ENCODE measurements at regions not wholly inside any gene's neighbourhood (a gene's known extent, or its start where the extent isn't known, plus 50 kb on each side); places are given as distances from the start of the nearest gene placed in this dataset.

DNA sequence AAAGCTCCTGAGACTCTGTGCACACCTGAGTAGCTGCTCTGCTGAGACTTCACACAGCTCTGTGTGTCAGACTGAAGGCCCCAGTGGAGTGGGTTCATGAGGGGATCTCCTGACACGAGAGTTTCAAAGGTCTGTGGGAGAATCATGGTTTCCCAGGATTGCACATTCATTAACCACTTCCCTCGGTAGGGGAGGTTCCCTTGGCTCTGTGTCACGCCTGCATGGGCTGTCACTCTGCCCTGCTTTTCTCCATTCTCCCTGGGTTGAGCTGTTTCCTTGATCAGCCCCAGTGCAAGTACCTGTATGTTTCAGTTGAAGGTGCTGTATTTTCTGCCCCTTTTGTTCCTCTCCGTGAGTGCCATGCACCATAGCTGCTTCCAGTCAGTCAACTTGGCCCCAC is 236.9 kb downstream of the EPM2A start:
- peak; percentile 31; the same call in 2 of the 3 replicates for ATAC-seq
- Histone ChIP-seq H3K36me3 (replicated peaks in 1 of 2; ENCODE audit: control insufficient read depth in 1 of 2, insufficient read depth in 2 of 2, low read length in 2 of 2) (no peaks in the 10 kb centered on the region), H3K4me1 (ENCODE audit: insufficient read depth, low read length) (no peaks in the 10 kb centered on the region), H3K4me3 (replicated peaks in 1 of 3; ENCODE audit: insufficient read depth in 1 of 3, low read depth in 2 of 3, low read length in 3 of 3) (no peak overlapping the region), H4K20me1 (ENCODE audit: insufficient read depth, low read length) (no peaks in the 10 kb centered on the region), H2AFZ (ENCODE audit: low read length) (no peak overlapping the region), H3K9me3 (ENCODE audit: low read length) (no peaks in the 10 kb centered on the region), H3K27ac (ENCODE audit: extremely low read length, insufficient read depth, low read length) (no peak overlapping the region), H3K9ac (ENCODE audit: insufficient read depth, low read depth, low read length) (no peak overlapping the region), H3K4me2 (ENCODE audit: low read depth, low read length) (no peak overlapping the region), H3K79me2 (ENCODE audit: insufficient read depth, low read length) (no peaks in the 10 kb centered on the region), H3K27me3 (ENCODE audit: control insufficient read depth in 1 of 2, insufficient read depth in 2 of 2, low read length in 2 of 2) (no peaks in the 10 kb centered on the region; a peak in 1 of 5 replicates)
- intact Hi-C loops (cut with micrococcal nuclease; ENCODE audit: unreplicated experiment), result no loop called here
- no peak for DNase-seq (ENCODE audit: low spot score)
- ChIA-PET CTCF (ENCODE audit: low intra/inter-chr PET ratio, low total read pairs) (no interaction called here), POLR2A (no interaction called here)
- BruUV-seq (replicated peaks), result no TSS peak
- no peak for FAIRE-seq
- WGBS (ENCODE audit: low lambda C conversion rate), result 17% methylated on average over 4 of the region's 4 CpGs
- TF ChIP-seq SIX1 (CRISPR knock-in tag; IDR thresholded peaks at IDR 0.05; ENCODE audit: borderline replicate concordance) (no peak), STAG1 (CRISPR knock-in tag; IDR thresholded peaks at IDR 0.05) (no peak), NFATC3 (CRISPR knock-in tag; IDR thresholded peaks at IDR 0.05) (no peak), PLRG1 (conservative IDR thresholded peaks at IDR 0.05) (no peak), ZNF441 (CRISPR knock-in tag; IDR thresholded peaks at IDR 0.05; ENCODE audit: borderline replicate concordance) (no peak), NR2F1 (CRISPR knock-in tag; IDR thresholded peaks at IDR 0.05) (no peak), ZBTB42 (CRISPR knock-in tag; IDR thresholded peaks at IDR 0.05) (no peak), YEATS2 (CRISPR knock-in tag; IDR thresholded peaks at IDR 0.05; ENCODE audit: borderline replicate concordance) (no peak), KDM5B (CRISPR knock-in tag; IDR thresholded peaks at IDR 0.05; ENCODE audit: borderline replicate concordance) (no peak)
- TF ChIP-seq, protein P1, sequence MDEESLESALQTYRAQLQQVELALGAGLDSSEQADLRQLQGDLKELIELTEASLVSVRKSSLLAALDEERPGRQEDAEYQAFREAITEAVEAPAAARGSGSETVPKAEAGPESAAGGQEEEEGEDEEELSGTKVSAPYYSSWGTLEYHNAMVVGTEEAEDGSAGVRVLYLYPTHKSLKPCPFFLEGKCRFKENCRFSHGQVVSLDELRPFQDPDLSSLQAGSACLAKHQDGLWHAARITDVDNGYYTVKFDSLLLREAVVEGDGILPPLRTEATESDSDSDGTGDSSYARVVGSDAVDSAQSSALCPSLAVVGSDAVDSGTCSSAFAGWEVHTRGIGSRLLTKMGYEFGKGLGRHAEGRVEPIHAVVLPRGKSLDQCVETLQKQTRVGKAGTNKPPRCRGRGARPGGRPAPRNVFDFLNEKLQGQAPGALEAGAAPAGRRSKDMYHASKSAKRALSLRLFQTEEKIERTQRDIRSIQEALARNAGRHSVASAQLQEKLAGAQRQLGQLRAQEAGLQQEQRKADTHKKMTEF (CRISPR knock-in tag; IDR thresholded peaks at IDR 0.05), result no peak
- TF ChIP-seq, protein P2, sequence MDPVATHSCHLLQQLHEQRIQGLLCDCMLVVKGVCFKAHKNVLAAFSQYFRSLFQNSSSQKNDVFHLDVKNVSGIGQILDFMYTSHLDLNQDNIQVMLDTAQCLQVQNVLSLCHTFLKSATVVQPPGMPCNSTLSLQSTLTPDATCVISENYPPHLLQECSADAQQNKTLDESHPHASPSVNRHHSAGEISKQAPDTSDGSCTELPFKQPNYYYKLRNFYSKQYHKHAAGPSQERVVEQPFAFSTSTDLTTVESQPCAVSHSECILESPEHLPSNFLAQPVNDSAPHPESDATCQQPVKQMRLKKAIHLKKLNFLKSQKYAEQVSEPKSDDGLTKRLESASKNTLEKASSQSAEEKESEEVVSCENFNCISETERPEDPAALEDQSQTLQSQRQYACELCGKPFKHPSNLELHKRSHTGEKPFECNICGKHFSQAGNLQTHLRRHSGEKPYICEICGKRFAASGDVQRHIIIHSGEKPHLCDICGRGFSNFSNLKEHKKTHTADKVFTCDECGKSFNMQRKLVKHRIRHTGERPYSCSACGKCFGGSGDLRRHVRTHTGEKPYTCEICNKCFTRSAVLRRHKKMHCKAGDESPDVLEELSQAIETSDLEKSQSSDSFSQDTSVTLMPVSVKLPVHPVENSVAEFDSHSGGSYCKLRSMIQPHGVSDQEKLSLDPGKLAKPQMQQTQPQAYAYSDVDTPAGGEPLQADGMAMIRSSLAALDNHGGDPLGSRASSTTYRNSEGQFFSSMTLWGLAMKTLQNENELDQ (CRISPR knock-in tag; IDR thresholded peaks at IDR 0.05; ENCODE audit: borderline replicate concordance), result no peak
- TF ChIP-seq, protein P3, sequence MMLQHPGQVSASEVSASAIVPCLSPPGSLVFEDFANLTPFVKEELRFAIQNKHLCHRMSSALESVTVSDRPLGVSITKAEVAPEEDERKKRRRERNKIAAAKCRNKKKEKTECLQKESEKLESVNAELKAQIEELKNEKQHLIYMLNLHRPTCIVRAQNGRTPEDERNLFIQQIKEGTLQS (CRISPR knock-in tag; IDR thresholded peaks at IDR 0.05), result no peak
- TF ChIP-seq, protein P4, sequence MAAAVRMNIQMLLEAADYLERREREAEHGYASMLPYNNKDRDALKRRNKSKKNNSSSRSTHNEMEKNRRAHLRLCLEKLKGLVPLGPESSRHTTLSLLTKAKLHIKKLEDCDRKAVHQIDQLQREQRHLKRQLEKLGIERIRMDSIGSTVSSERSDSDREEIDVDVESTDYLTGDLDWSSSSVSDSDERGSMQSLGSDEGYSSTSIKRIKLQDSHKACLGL (CRISPR knock-in tag; IDR thresholded peaks at IDR 0.05), result no peak
- TF ChIP-seq, protein P5, sequence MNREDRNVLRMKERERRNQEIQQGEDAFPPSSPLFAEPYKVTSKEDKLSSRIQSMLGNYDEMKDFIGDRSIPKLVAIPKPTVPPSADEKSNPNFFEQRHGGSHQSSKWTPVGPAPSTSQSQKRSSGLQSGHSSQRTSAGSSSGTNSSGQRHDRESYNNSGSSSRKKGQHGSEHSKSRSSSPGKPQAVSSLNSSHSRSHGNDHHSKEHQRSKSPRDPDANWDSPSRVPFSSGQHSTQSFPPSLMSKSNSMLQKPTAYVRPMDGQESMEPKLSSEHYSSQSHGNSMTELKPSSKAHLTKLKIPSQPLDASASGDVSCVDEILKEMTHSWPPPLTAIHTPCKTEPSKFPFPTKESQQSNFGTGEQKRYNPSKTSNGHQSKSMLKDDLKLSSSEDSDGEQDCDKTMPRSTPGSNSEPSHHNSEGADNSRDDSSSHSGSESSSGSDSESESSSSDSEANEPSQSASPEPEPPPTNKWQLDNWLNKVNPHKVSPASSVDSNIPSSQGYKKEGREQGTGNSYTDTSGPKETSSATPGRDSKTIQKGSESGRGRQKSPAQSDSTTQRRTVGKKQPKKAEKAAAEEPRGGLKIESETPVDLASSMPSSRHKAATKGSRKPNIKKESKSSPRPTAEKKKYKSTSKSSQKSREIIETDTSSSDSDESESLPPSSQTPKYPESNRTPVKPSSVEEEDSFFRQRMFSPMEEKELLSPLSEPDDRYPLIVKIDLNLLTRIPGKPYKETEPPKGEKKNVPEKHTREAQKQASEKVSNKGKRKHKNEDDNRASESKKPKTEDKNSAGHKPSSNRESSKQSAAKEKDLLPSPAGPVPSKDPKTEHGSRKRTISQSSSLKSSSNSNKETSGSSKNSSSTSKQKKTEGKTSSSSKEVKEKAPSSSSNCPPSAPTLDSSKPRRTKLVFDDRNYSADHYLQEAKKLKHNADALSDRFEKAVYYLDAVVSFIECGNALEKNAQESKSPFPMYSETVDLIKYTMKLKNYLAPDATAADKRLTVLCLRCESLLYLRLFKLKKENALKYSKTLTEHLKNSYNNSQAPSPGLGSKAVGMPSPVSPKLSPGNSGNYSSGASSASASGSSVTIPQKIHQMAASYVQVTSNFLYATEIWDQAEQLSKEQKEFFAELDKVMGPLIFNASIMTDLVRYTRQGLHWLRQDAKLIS (CRISPR knock-in tag; IDR thresholded peaks at IDR 0.05), result no peak
- in situ Hi-C loops (cut with HindIII; ENCODE audit: extremely low pct_ligation_motif_present, low pct_unique_long_range_greater_than_20kb), result no loop called here

All from HepG2 (cell line).